Right renal cortex interstitium (tissue), 3 donors: ENCODE measurements at regions not wholly inside any gene's neighbourhood (a gene's known extent, or its start where the extent isn't known, plus 50 kb on each side); places are given as distances from the start of the nearest gene placed in this dataset.
A peak's percentile ranks its signal among the peaks of the same experiment; 100 is the strongest.
"Not testable (repeated sequence)": the region's sequence is repeated elsewhere in the genome, so short reads cannot be mapped to it uniquely, and the experiment has no call there.

Experiments used
- DNase-seq, 3 donors: peaks; one replicate each; pipeline ENCODE4 v3.0.0-alpha.2; 2013; ENCODE audit warnings: low read depth in 3 of 3, low spot score in 2 of 3

DNA sequence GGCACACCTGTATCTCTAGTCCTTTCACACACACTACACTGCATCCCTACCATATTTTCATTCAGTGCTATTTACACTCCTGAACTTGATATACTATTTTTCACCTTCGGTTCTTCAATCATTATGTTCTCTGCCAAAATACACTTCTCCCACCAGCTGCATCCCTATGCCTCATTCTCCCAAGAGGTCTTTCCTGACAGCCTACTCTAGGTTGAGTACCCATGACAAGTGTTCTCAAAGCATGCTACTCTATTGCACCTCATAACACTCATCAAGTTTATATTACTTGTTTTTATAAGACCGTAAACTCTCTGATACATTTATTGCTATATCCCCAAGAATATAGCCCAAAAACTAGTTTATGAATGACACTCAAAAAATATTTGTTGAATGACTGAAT is 549.5 kb downstream of the PYDC2 start:
- no peak for DNase-seq

DNA sequence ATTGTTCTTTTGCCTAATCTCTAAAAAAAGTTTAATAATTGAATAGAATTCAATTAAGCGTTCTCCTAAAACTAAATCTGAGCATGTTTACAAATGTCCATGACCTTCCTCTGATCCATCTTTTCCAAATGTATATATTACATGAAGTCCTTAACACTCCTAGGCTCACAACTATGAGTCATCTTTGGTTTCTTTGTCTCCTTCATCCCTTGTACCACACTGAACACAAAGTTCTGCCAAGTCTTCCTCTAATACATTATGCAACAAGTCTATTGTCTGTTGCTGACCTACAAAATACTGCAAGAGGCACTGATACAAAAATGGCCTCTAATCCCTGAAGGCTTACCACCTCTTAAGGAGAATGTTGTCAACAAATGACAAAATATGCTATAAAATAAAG is 550.2 kb downstream of the PYDC2 start:
- DNase-seq: no peak

DNA sequence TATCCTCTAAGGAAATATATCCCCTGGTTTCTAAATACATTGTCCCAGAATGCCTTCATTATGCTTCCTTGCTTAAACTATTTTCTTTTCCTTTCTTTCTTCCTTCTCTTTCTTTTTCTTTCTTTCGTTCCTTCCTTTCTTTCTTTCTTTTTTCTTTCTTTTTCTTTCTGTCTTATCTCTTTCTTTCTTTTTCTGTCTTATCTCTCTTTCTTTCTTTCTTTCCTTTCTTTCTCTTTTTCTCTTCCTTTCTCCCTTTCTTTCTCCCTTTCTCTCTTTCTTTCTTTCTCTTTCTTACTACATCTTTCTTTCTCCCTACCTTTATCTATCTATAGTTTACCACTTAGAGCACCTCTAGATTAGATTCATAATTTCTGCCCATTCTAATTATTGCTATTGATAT is 552.1 kb downstream of the PYDC2 start:
- DNase-seq: no peak

GRCh38 chr3:192022412-192022811 is 561.4 kb downstream of the PYDC2 start:
- DNase-seq: no peak

GRCh38 chr3:192024751-192025150 is 563.8 kb downstream of the PYDC2 start:
- no peak for DNase-seq

GRCh38 chr3:192026661-192027060 is 565.7 kb downstream of the PYDC2 start:
- no peak for DNase-seq

DNA sequence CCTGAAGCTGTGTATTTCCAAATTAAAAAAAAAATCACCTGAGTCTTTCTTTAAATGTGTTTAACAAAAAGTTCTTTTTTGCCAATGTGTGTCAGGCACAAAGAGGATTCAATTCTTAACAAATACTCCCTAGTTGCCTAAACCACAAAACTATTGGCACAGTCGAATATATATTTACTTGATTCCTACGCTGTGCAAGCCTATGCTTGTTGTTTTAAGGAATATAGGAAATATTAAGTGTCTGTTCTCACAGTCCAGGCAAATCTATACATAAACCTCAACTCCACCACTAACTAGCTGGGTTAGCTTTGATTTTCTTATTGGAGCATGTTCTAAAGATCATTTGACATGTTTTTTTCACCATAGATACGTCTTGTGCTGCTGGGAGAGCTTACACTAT is 571.0 kb downstream of the PYDC2 start:
- DNase-seq: no peak

DNA sequence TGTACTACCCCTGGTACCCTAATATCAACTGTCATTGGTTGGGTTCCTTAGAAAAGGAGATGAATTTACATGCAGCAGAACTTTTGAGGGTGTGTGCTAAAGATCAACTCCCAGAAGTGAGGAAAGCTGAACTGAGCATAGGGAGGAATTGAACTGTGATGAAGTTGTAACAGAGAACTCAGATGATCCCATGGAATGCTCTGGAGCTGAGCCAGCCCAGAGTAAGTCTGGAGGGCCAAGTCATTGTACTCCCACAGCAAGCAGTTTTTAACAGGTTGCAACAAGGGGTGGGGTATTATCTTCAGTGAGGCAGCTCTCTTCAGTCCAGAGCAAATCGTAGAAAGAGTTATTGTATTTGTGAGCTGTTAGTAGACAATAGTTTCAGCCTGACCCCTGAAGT is 572.3 kb downstream of the PYDC2 start:
- no peak for DNase-seq

GRCh38 chr3:192038726-192039125 is 577.8 kb downstream of the PYDC2 start:
- no peak for DNase-seq

DNA sequence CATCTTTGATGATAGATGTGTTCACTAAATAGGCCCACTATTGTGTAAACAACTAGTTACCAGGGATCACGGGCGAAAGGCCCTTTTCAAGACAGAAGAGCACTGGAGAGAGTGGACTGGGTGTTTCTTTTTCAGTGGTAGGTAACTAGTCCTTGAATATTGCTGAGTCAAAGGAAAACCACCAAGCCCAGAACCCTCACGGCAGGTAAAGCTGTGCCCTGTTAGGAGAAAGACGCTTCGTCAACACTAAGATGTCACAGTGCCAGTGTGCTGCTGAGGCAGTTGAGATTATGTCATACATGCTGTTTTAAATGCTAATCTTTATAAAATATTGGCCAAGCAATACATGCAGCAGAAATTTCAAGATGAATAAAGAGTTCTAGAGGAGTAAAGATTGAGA is 578.6 kb downstream of the PYDC2 start:
- no peak for DNase-seq

- no peak for DNase-seq
These were observed 579.5 kb downstream of the PYDC2 start for GRCh38 chr3:192040282-192041043.

DNA sequence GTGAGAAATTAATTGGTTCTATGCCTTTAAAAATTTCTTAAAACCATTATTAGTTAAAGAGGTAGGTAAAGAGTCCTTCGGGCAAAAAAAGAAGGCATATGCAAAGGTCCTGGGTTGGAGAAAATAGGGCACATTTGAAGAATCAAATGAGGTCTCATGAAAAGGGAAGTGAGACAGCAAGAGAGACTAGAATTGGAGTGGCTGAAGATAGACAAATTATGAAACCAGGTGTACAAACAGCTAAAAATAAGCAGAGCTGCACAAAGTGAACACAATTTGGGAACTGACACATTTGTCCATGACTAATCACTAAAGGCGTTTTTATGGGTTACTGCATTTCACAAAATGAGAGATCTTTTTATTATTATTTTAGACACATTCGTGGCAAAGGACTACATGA is 581.2 kb downstream of the PYDC2 start:
- DNase-seq: no peak

DNA sequence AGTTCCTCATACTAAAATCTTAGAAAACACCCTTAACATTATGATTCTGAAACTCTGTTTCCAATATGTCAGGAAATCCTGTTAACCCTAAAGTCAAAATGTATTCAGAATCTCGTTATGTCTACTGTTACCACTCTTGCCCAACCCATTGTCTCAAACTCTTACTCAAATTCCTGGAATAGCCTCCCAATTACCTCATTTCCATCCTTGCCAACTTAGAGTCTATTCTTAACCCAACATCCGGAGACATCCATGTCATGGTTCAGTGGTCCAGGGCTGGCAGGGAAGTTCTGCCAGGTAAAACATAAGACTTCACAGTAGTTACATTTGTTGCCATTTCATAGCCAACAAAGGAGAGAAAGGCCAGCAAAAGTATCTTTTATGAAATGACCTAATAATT is 593.9 kb downstream of the PYDC2 start:
- no peak for DNase-seq

GRCh38 chr3:192055946-192056345 is 595.0 kb downstream of the PYDC2 start:
- no peak for DNase-seq

GRCh38 chr3:192057261-192057660 is 596.3 kb downstream of the PYDC2 start:
- peak in 1 of 3 donors; percentile 9 for DNase-seq

- DNase-seq: peak; percentile 52 to 67 (median 52)
These were observed 599.3 kb downstream of the PYDC2 start for GRCh38 chr3:192060160-192060781.

DNA sequence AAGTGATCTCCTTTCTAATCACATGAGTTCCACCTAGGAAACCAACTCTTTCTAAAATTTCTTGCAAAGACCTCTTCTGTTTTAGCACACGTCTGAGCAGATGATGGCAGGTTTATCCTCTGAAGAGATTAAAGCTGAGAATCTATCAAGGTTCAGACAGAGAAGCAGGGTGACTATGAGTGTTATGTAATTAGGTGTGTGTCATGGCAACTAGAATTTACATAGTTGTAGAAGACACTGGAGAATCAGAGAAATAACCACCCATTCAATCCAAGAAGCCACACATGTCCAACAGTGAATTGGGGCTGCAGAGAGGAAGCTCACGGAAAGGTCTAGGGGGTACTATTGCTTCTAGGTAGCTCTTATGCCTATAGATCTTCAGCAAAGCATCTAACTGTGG is 600.5 kb downstream of the PYDC2 start:
- no peak for DNase-seq

GRCh38 chr3:192062186-192062585 is 601.2 kb downstream of the PYDC2 start:
- no peak for DNase-seq

GRCh38 chr3:192063570-192063969 is 602.6 kb downstream of the PYDC2 start:
- no peak for DNase-seq

- no peak for DNase-seq
These were observed 604.0 kb downstream of the PYDC2 start for GRCh38 chr3:192064959-192065358.

- DNase-seq: not testable (repeated sequence)
These were observed 605.3 kb downstream of the PYDC2 start for GRCh38 chr3:192066253-192066652.

DNA sequence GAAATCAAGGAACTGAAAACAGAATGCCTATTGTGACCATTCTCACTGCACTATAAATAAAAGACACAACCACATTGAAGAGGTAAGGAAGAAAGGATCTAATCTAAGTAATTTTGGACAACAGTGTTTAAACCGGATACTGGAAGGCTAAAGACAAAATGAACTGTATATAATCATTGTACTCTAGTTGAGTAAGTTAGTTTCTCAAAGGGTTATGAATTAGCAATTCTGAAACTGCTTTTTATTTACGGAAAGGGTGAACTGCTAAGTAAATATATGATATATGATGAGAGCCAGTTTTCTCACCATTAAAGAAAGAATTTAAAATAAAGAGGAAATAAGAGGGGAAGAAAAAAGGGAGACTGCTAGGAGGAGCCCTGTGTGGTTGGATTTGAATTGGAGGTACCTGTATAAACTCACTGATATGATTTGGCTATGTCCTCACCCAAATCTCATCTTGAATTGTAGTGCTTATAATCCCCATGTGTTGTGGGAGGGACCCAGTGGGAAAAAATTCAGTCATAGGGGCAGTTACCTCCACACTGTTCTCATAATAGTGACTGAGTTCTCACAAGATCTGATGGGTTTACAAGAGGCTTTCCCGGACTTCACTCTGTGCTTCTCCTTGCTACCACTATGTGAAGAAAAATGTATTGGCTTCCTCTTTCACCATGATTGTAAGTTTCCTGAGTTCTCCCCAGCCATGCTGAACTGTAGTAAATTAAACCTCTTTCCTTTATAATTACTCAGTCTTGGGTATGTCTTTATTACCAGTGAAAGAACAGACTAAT is 607.7 kb downstream of the PYDC2 start:
- no peak for DNase-seq
